Body of pancreas (tissue), 4 donors: ENCODE measurements at regions not wholly inside any gene's neighbourhood (a gene's known extent, or its start where the extent isn't known, plus 50 kb on each side); places are given as distances from the start of the nearest gene placed in this dataset.

ENCODE experiments used
- CTCF ChIP-seq, 7 experiments: fragments of 450-650 bp in 4 of 7; fragments of 200-600 bp in 3 of 7; sonication (generic) in 3 of 7; IDR thresholded peaks; one replicate each; pipeline ENCODE4 v1.5.1; 2016 to 2019; ENCODE audit warnings: antibody characterized with exemption in 7 of 7
- POLR2A ChIP-seq, 3 donors: fragments of 450-650 bp; IDR thresholded peaks; one replicate each; pipeline ENCODE4 v1.6.1; 2016; ENCODE audit warnings: antibody characterized with exemption in 3 of 3, mild to moderate bottlenecking in 2 of 3

DNA sequence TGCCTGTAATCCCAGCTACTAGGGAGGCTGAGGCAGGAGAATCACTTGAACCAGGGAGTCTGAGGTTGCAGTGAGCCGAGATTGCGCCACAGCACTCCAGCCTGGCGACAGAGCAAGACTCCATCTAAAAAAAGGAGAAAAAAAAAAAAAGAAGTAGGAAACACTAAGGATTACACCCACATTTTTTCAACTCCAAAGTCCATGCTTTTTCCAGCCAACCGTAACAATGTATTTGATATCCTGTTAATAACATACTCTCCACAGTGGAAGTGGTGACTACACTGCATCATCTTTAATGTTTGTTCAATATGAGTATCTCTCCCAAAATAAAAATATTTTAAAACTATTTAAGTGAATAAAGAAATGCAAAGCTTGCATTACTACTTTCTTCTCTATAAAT lies 481.6 kb upstream of the ACVR2A start:
- TF ChIP-seq CTCF (IDR thresholded peaks at IDR 0.05): no peak
- no peak for TF ChIP-seq POLR2A (IDR thresholded peaks at IDR 0.05)
